ENCODE measurements at regions not wholly inside any gene's neighbourhood (a gene's known extent, or its start where the extent isn't known, plus 50 kb on each side); places are given as distances from the start of the nearest gene placed in this dataset.

- no peak for TF ChIP-seq CTCF (IDR thresholded peaks at IDR 0.05)
- no peak for TF ChIP-seq POLR2AphosphoS5 (IDR thresholded peaks at IDR 0.05)
- no peak for TF ChIP-seq POLR2A (IDR thresholded peaks at IDR 0.05)
- TF ChIP-seq EP300 (IDR thresholded peaks at IDR 0.05): no peak
Observed at GRCh38 chr21:28410256-28410655, 582.4 kb downstream of the LTN1 start.
